ENCODE measurements at regions not wholly inside any gene's neighbourhood (a gene's known extent, or its start where the extent isn't known, plus 50 kb on each side); places are given as distances from the start of the nearest gene placed in this dataset.

DNA sequence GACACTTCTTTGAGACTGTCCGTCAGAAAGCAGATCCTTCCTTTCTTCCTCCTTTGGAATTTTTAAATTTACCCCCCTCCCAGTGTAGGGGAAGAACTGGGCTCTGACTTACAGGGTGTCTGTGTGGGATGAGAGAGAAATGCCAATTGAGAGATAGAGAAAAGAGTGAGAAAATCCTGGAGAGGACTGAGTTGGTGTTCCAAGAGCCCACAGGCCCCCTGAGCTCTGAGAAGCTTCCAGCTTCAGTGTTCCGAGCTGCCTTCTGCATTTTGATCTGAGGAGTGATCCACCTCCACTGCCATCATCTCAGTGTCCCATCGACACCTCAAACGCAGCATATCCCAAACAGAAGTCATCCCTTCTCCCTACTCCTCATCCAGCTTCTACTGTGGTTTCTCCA is 70.7 kb upstream of the GRK3 start:
- Histone ChIP-seq H3K36me3 (no peaks in the 10 kb centered on the region), H3K4me3 (no peak overlapping the region), H3K9me3 (no peaks in the 10 kb centered on the region), H3K4me1 (no peaks in the 10 kb centered on the region), H3K27ac (no peak overlapping the region), H3K27me3 (ENCODE audit: low read depth) (peaks cover 4% of the 10 kb centered on the region)
- ATAC-seq = no peak
- no peak for DNase-seq
- TF ChIP-seq, protein P1, sequence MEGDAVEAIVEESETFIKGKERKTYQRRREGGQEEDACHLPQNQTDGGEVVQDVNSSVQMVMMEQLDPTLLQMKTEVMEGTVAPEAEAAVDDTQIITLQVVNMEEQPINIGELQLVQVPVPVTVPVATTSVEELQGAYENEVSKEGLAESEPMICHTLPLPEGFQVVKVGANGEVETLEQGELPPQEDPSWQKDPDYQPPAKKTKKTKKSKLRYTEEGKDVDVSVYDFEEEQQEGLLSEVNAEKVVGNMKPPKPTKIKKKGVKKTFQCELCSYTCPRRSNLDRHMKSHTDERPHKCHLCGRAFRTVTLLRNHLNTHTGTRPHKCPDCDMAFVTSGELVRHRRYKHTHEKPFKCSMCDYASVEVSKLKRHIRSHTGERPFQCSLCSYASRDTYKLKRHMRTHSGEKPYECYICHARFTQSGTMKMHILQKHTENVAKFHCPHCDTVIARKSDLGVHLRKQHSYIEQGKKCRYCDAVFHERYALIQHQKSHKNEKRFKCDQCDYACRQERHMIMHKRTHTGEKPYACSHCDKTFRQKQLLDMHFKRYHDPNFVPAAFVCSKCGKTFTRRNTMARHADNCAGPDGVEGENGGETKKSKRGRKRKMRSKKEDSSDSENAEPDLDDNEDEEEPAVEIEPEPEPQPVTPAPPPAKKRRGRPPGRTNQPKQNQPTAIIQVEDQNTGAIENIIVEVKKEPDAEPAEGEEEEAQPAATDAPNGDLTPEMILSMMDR (IDR thresholded peaks at IDR 0.05) = no peak
- intact Hi-C loops (cut with DNase I) = no loop called here

DNA sequence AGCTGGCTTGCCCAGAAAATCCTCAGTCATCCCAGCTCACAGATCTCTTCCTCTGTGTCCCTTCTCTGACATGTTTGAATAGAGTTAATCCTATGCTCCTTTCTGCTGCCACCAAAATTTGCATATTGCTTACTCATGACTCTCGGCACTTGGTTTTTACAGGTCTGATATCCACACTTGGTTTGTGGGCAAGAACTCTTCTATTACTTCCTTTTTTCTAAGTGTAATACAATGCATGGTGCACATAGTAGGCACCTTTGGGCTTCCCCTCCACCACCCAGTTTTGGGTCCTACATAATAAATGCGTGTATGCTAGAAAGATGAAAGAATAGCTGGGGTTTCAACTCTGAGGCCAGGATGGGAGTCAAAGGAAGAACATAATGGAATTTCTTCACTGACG is 69.7 kb upstream of the GRK3 start:
- Histone ChIP-seq H3K9me3 (no peaks in the 10 kb centered on the region), H3K27ac (no peak overlapping the region), H3K27me3 (ENCODE audit: low read depth) (peaks cover 4% of the 10 kb centered on the region), H3K4me3 (no peak overlapping the region), H3K4me1 (no peaks in the 10 kb centered on the region), H3K36me3 (no peaks in the 10 kb centered on the region)
- intact Hi-C loops (cut with DNase I) = no loop called here
- TF ChIP-seq, protein P1 (IDR thresholded peaks at IDR 0.05) = no peak
- DNase-seq (no peak), ATAC-seq (no peak)

DNA sequence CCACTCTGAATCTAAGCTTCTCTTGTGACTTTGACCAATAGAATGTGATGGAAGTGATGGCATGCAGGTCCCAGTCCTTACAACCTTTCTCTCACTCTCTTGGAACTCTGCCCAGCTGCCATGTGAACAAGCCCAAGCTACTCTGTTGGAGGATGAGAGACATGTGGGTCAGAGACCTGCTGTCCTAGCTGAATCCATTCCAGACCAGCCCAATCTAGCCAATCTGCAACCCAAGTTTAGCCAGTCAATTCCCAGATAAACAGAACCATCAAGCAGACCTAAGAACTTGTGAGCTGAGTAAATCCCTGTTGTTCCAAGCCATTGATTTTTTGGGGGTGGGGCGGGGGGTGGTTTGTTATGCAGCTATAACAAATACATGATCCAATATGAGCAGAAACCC is 69.2 kb upstream of the GRK3 start:
- Histone ChIP-seq H3K27me3 (ENCODE audit: low read depth) (peaks cover 4% of the 10 kb centered on the region), H3K27ac (no peak overlapping the region), H3K36me3 (no peaks in the 10 kb centered on the region), H3K4me1 (no peaks in the 10 kb centered on the region), H3K9me3 (no peaks in the 10 kb centered on the region), H3K4me3 (no peak overlapping the region)
- intact Hi-C loops (cut with DNase I) = no loop called here
- ATAC-seq (no peak), DNase-seq (no peak)
- TF ChIP-seq, protein P1 (IDR thresholded peaks at IDR 0.05) = no peak

DNA sequence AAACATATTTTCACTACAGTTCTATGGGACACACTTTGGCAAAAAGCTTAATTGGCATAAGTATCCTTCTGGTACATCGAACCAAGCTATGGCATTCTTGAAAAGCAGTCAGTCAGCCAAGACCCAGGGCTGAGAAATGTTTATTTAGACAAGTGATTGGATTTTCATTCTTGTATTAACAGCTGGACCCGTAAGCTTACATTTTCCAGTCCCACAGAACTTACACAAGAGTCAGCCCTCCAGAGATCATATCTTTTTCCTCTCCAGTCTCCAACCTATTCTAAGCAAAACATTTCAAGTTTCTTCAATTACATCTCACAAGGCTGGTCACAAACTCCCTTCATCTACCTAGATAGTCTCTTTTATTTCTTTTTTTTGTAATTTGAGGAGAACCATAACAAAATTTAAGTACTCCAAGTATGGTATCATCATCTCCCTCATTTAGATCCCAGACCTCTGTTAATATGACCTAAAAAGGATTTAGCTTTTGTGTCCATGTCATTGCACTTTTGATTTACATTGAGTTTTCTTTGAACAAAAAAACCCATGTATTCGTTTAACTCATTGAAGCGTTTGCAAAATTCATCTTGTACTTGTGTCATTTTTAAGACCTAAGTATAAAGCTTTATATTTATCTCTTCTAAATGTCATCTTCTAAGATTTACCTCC is 67.9 kb upstream of the GRK3 start:
- TF ChIP-seq, protein P1 (IDR thresholded peaks at IDR 0.05) = no peak
- H3K9me3 ChIP-seq = no peaks in the 10 kb centered on the region
- DNase-seq (no peak), ATAC-seq (no peak)
- H3K27ac ChIP-seq = no peak overlapping the region
- no peak overlapping the region for H3K4me3 ChIP-seq
- H3K36me3 ChIP-seq = no peaks in the 10 kb centered on the region
- no peaks in the 10 kb centered on the region for H3K4me1 ChIP-seq
- peaks cover 4% of the 10 kb centered on the region for H3K27me3 ChIP-seq (ENCODE audit: low read depth)
- intact Hi-C loops (cut with DNase I) = no loop called here

DNA sequence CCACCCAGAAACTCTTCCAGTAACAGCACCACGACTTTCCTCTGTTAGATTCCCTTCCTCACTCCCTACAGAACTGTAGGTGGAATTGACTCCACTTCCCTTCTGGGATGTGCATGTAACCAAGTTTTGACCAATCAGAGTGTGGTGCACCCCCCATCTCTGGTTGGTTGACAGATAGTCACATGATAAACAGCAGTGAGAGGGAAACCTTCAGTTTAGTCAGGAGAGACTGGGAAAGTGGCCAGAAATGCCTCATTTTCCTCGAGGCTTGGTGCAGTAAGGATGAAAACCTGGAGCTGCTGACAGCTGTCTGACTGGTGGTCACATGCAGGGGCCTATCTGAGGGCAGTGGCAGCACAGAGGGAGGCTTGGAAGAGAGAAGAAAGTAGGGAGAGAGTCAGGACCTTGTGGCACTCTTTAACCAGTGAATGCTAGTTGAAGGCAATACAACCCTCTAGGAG is 67.3 kb upstream of the GRK3 start:
- no peak for ATAC-seq
- DNase-seq = no peak
- Histone ChIP-seq H3K27ac (no peak overlapping the region), H3K36me3 (no peaks in the 10 kb centered on the region), H3K27me3 (ENCODE audit: low read depth) (peaks cover 4% of the 10 kb centered on the region), H3K4me1 (no peaks in the 10 kb centered on the region), H3K4me3 (no peak overlapping the region), H3K9me3 (no peaks in the 10 kb centered on the region)
- intact Hi-C loops (cut with DNase I) = no loop called here
- TF ChIP-seq, protein P1 (IDR thresholded peaks at IDR 0.05) = no peak
